ENCODE measurements at regions not wholly inside any gene's neighbourhood (a gene's known extent, or its start where the extent isn't known, plus 50 kb on each side); places are given as distances from the start of the nearest gene placed in this dataset.
A peak's percentile ranks its signal among the peaks of the same experiment; 100 is the strongest.

GRCh38 chr10:7507887-7508726, 97.3 kb upstream of the SFMBT2 start:
- DNase-seq, result no peak

GRCh38 chr10:7506571-7506970, 95.7 kb upstream of the SFMBT2 start:
- DNase-seq, result no peak

GRCh38 chr10:7505196-7505595, 94.4 kb upstream of the SFMBT2 start:
- no peak for DNase-seq

- no peak for DNase-seq
These were observed 92.4 kb upstream of the SFMBT2 start for GRCh38 chr10:7503190-7503589.

- DNase-seq, result no peak
These were observed 90.3 kb upstream of the SFMBT2 start for GRCh38 chr10:7501157-7501556.

GRCh38 chr10:7498111-7498510, 87.3 kb upstream of the SFMBT2 start:
- no peak for DNase-seq

GRCh38 chr10:7493996-7494395, 83.2 kb upstream of the SFMBT2 start:
- peak in 2 of 3 experiments; percentile 10 to 64 for DNase-seq

- DNase-seq, result no peak
These were observed 81.8 kb upstream of the SFMBT2 start for GRCh38 chr10:7492660-7493046.

GRCh38 chr10:7491949-7492659, 81.3 kb upstream of the SFMBT2 start:
- no peak for DNase-seq

- no peak for DNase-seq
These were observed 80.4 kb upstream of the SFMBT2 start for GRCh38 chr10:7491230-7491629.

- DNase-seq, result peak in 2 of 3 experiments; percentile 42 to 81
These were observed 77.6 kb upstream of the SFMBT2 start for GRCh38 chr10:7488418-7488829.

GRCh38 chr10:7487528-7487927, 76.7 kb upstream of the SFMBT2 start:
- DNase-seq, result no peak

- DNase-seq, result no peak
These were observed 75.7 kb upstream of the SFMBT2 start for GRCh38 chr10:7486528-7486927.

- DNase-seq, result peak in 1 of 3 experiments; percentile 4
These were observed 75.0 kb upstream of the SFMBT2 start for GRCh38 chr10:7485799-7486198.

- DNase-seq, result no peak
These were observed 74.4 kb upstream of the SFMBT2 start for GRCh38 chr10:7485244-7485556.

GRCh38 chr10:7484456-7485243, 73.8 kb upstream of the SFMBT2 start:
- peak in 1 of 3 experiments; percentile 6 for DNase-seq

- no peak for DNase-seq
These were observed 73.0 kb upstream of the SFMBT2 start for GRCh38 chr10:7483848-7484247.

GRCh38 chr10:7482992-7483391, 72.2 kb upstream of the SFMBT2 start:
- no peak for DNase-seq

GRCh38 chr10:7481368-7481765, 70.5 kb upstream of the SFMBT2 start:
- DNase-seq, result no peak

GRCh38 chr10:7480742-7481367, 70.0 kb upstream of the SFMBT2 start:
- DNase-seq, result no peak

GRCh38 chr10:7479861-7480598, 69.2 kb upstream of the SFMBT2 start:
- no peak for DNase-seq

GRCh38 chr10:7478727-7479457, 68.1 kb upstream of the SFMBT2 start:
- no peak for DNase-seq
